Caco-2 (cell line): ENCODE measurements at regions not wholly inside any gene's neighbourhood (a gene's known extent, or its start where the extent isn't known, plus 50 kb on each side); places are given as distances from the start of the nearest gene placed in this dataset.

Source experiments
- BruUV-seq: library from RNA; stranded (reverse); fragments of 400-500 nt; replicated peaks from 2 replicates; lab custom pipeline; 2021; lab: Mats Ljungman, UMichigan
- CTCF ChIA-PET: fragments of 300-600 bp; sonication (Branson Sonifier 250); formaldehyde crosslinking; loops from one replicate; lab custom pipeline; 2022; ENCODE audit warnings: antibody characterized with exemption; lab: Charles Lee
- POLR2A ChIA-PET: fragments of 300-600 bp; sonication (Branson Sonifier 250); formaldehyde crosslinking; loops from one replicate; lab custom pipeline; 2022; ENCODE audit warnings: antibody characterized with exemption; lab: Charles Lee
- DNase-seq, 2 experiments: peaks; one replicate each; pipeline versions ENCODE4 v3.0.0 to v3.0.0-alpha.2; 2020 to 2022
- H3K27me3 ChIP-seq: replicated peaks from 2 replicates; pipeline ENCODE4 v1.6.0; 2011; ENCODE audit warnings: low read length; ENCODE audit not compliant: control insufficient read depth, insufficient read depth
- H3K36me3 ChIP-seq: 2 replicates; pipeline ENCODE4 v1.5.1; 2011; ENCODE audit warnings: low read length; ENCODE audit not compliant: control insufficient read depth, insufficient read depth
- H3K4me1 ChIP-seq: fragments of 250-450 bp; sonication (Bioruptor Pico); 2 replicates; pipeline ENCODE4 v1.5.1; 2020; ENCODE audit warnings: mild to moderate bottlenecking
- H3K4me3 ChIP-seq: 2 replicates; pipeline ENCODE4 v1.5.1; 2011; ENCODE audit warnings: low read depth, mild to moderate bottlenecking, control low read depth, low read length
- H3K9me3 ChIP-seq: fragments of 250-450 bp; sonication (Bioruptor Pico); 2 replicates; pipeline ENCODE4 v1.5.1; 2020; ENCODE audit warnings: mild to moderate bottlenecking, moderate library complexity
- H3K27ac Mint-ChIP-seq: one replicate; pipeline ENCODE4 v1.8.0; 2022; ENCODE audit warnings: mixed read lengths; ENCODE audit not compliant: unreplicated experiment
- H3K27me3 Mint-ChIP-seq: one replicate; pipeline ENCODE4 v1.8.0; 2022; ENCODE audit warnings: mixed read lengths; ENCODE audit not compliant: insufficient read depth, unreplicated experiment
- H3K36me3 Mint-ChIP-seq: one replicate; pipeline ENCODE4 v1.8.0; 2022; ENCODE audit warnings: mild to moderate bottlenecking, mixed read lengths; ENCODE audit not compliant: insufficient read depth, unreplicated experiment
- H3K4me1 Mint-ChIP-seq: one replicate; pipeline ENCODE4 v1.8.0; 2022; ENCODE audit warnings: low read depth, mixed read lengths; ENCODE audit not compliant: unreplicated experiment
- H3K4me3 Mint-ChIP-seq: one replicate; pipeline ENCODE4 v1.8.0; 2022; ENCODE audit warnings: mild to moderate bottlenecking, moderate library complexity, mixed read lengths; ENCODE audit not compliant: unreplicated experiment
- H3K9me3 Mint-ChIP-seq: one replicate; pipeline ENCODE4 v1.8.0; 2022; ENCODE audit warnings: mixed read lengths; ENCODE audit not compliant: unreplicated experiment
- intact Hi-C: fragments of 100-400 bp; cut with micrococcal nuclease; formaldehyde crosslinking; loops from one replicate; pipeline ENCODE4 v1.10.0; 2022; ENCODE audit not compliant: unreplicated experiment
- TF ChIP-seq, protein P1 (sequence below), 2 experiments: fragments of 200-600 bp in 1 of 2; IDR thresholded peaks; 1 replicate in 1 of 2; 2 replicates in 1 of 2; pipeline versions ENCODE4 v1.5.1 to v1.8.0; 2011 to 2022; ENCODE audit warnings: antibody characterized with exemption in 1 of 2, control low read depth in 1 of 2, inconsistent platforms in 1 of 2, low read depth in 1 of 2, low read length in 1 of 2, mild to moderate bottlenecking in 1 of 2, moderate library complexity in 1 of 2; ENCODE audit not compliant: insufficient read depth in 1 of 2, severe bottlenecking in 1 of 2, unreplicated experiment in 1 of 2

DNA sequence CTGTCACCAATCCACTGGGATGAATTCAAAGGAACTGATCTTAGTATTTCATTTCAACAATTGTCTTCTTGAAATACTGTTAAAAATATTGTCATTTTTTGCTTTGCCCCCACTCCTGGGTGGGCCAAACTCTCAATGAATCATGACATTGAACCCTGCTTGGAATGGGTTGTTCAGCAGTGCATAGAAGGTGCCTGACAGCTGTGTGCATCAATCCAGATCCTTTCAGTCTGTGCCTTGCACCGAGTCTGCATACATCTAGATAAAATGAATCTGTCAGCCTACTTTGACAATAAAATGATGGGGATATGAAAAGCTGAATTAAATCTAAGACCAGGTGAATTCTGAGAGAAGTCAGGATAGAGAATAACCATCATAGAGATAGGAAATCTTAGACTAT is 706.6 kb downstream of the CBLN2 start:
- no TSS peak for BruUV-seq
- CTCF ChIA-PET = no interaction called here
- Histone ChIP-seq H3K36me3 (no peaks in the 10 kb centered on the region), H3K4me3 (no peak overlapping the region), H3K9me3 (no peaks in the 10 kb centered on the region), H3K27me3 (no peaks in the 10 kb centered on the region), H3K4me1 (no peaks in the 10 kb centered on the region)
- POLR2A ChIA-PET = no interaction called here
- Mint-ChIP-seq H3K36me3 (no peaks in the 10 kb centered on the region), H3K9me3 (no peaks in the 10 kb centered on the region), H3K4me3 (no peak overlapping the region), H3K27me3 (no peaks in the 10 kb centered on the region), H3K4me1 (no peaks in the 10 kb centered on the region), H3K27ac (no peak overlapping the region)
- intact Hi-C loops = no loop called here
- DNase-seq = no peak
- TF ChIP-seq, protein P1, sequence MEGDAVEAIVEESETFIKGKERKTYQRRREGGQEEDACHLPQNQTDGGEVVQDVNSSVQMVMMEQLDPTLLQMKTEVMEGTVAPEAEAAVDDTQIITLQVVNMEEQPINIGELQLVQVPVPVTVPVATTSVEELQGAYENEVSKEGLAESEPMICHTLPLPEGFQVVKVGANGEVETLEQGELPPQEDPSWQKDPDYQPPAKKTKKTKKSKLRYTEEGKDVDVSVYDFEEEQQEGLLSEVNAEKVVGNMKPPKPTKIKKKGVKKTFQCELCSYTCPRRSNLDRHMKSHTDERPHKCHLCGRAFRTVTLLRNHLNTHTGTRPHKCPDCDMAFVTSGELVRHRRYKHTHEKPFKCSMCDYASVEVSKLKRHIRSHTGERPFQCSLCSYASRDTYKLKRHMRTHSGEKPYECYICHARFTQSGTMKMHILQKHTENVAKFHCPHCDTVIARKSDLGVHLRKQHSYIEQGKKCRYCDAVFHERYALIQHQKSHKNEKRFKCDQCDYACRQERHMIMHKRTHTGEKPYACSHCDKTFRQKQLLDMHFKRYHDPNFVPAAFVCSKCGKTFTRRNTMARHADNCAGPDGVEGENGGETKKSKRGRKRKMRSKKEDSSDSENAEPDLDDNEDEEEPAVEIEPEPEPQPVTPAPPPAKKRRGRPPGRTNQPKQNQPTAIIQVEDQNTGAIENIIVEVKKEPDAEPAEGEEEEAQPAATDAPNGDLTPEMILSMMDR (IDR thresholded peaks at IDR 0.05; ENCODE audit: insufficient read depth in 1 of 2, low read depth in 1 of 2, low read length in 1 of 2, severe bottlenecking in 1 of 2, unreplicated experiment in 1 of 2) = no peak

DNA sequence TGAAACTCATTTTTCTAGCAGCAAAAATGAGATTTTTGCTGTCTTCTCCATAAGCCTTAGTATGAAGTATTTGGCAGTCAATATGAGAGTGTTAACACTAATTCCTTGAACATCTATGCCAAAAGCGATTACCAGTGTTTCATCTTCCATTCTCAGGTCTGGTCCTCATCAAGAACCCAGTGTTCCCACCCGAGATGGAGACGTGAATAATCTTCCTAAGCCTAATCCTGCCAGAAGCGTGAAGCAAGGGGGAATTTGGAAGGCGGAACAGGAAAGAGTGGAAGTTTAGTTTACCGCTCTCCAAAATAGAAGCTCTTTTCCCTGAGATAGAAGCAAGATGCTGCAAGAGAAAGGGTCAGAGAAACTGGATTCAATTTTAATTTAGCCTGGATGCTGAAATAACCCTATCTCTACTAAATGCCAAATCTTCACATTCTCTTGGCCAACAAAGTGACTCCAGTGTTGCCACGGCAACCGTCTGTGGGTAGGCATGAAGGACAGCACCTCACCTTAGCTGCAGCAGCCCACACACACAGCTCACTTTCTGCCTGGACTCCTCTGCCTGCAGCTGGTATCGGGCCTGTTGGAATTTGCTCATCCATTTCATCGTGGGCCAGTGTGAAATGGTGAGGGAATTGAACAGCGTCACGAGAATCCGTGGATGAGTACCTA is 711.1 kb downstream of the CBLN2 start:
- Histone ChIP-seq H3K36me3 (no peaks in the 10 kb centered on the region), H3K9me3 (no peaks in the 10 kb centered on the region), H3K4me3 (no peak overlapping the region), H3K27me3 (no peaks in the 10 kb centered on the region), H3K4me1 (no peaks in the 10 kb centered on the region)
- Mint-ChIP-seq H3K27ac (no peak overlapping the region), H3K4me1 (no peaks in the 10 kb centered on the region), H3K27me3 (no peaks in the 10 kb centered on the region), H3K36me3 (no peaks in the 10 kb centered on the region), H3K9me3 (no peaks in the 10 kb centered on the region), H3K4me3 (no peak overlapping the region)
- TF ChIP-seq, protein P1 (IDR thresholded peaks at IDR 0.05; ENCODE audit: insufficient read depth in 1 of 2, low read depth in 1 of 2, low read length in 1 of 2, severe bottlenecking in 1 of 2, unreplicated experiment in 1 of 2) = no peak
- intact Hi-C loops = no loop called here
- ChIA-PET POLR2A (no interaction called here), CTCF (no interaction called here)
- no peak for DNase-seq
- BruUV-seq = no TSS peak

DNA sequence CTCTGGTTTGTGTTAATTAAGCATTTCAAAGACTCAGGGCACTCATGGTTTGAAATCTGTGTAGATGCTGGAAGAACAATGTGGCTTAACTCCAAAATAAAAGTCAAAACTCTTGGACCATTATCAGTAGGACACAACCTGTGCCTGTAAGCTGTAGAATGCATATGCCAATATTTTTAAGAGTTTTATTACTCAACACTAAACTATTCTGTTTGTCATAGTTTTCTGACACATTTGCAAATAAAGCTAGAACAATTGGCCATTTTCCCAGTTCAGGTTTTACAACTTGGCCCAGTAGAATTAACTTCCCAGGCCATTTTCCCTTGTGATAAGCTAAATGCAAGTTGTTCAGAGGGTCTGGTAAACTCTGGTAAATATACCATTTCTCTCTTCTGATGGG is 713.1 kb downstream of the CBLN2 start:
- TF ChIP-seq, protein P1 (IDR thresholded peaks at IDR 0.05; ENCODE audit: insufficient read depth in 1 of 2, low read depth in 1 of 2, low read length in 1 of 2, severe bottlenecking in 1 of 2, unreplicated experiment in 1 of 2) = no peak
- no peak for DNase-seq
- H3K27me3 ChIP-seq = no peaks in the 10 kb centered on the region
- no peaks in the 10 kb centered on the region for H3K36me3 ChIP-seq
- intact Hi-C loops = no loop called here
- no peaks in the 10 kb centered on the region for H3K27me3 Mint-ChIP-seq
- no TSS peak for BruUV-seq
- no peaks in the 10 kb centered on the region for H3K9me3 ChIP-seq
- ChIA-PET POLR2A (no interaction called here), CTCF (no interaction called here)
- no peaks in the 10 kb centered on the region for H3K4me1 ChIP-seq
- H3K36me3 Mint-ChIP-seq = no peaks in the 10 kb centered on the region
- no peak overlapping the region for H3K27ac Mint-ChIP-seq
- H3K4me3 ChIP-seq = no peak overlapping the region
- no peaks in the 10 kb centered on the region for H3K9me3 Mint-ChIP-seq
- H3K4me1 Mint-ChIP-seq = no peaks in the 10 kb centered on the region
- H3K4me3 Mint-ChIP-seq = no peak overlapping the region
